Neutrophil (primary cell): ENCODE measurements at regions not wholly inside any gene's neighbourhood (a gene's known extent, or its start where the extent isn't known, plus 50 kb on each side); places are given as distances from the start of the nearest gene placed in this dataset.

Experiments used
- H3K27ac ChIP-seq: fragments of 200-600 bp; sonication (generic); 2 replicates; pipeline ENCODE4 v1.5.1; 2016; ENCODE audit warnings: mild to moderate bottlenecking, moderate library complexity
- H3K27me3 ChIP-seq: fragments of 200-600 bp; sonication (generic); 2 replicates; pipeline ENCODE4 v1.6.0; 2016; ENCODE audit warnings: mild to moderate bottlenecking
- H3K36me3 ChIP-seq: fragments of 200-600 bp; sonication (generic); 2 replicates; pipeline ENCODE4 v1.5.1; 2017
- H3K4me1 ChIP-seq, 2 experiments: fragments of 200-600 bp in 1 of 2; sonication (generic) in 1 of 2; 1 replicate in 1 of 2; 2 replicates in 1 of 2; pipeline versions ENCODE4 v1.5.1 to v1.6.1; 2013 to 2016; ENCODE audit warnings: low read depth in 1 of 2, low read length in 1 of 2, mild to moderate bottlenecking in 1 of 2, moderate library complexity in 1 of 2; ENCODE audit not compliant: control insufficient read depth in 1 of 2, insufficient read depth in 1 of 2
- H3K4me3 ChIP-seq, 2 experiments: fragments of 200-600 bp in 1 of 2; sonication (generic) in 1 of 2; 1 replicate in 1 of 2; 2 replicates in 1 of 2; pipeline ENCODE4 v1.5.1; 2013 to 2016; ENCODE audit warnings: low read depth in 1 of 2, low read length in 1 of 2, mild to moderate bottlenecking in 1 of 2, moderate library complexity in 1 of 2
- H3K9me3 ChIP-seq: fragments of 200-600 bp; sonication (generic); 2 replicates; pipeline ENCODE4 v1.5.1; 2016
- TF ChIP-seq, protein P1 (sequence below): fragments of 200-600 bp; sonication (generic); IDR thresholded peaks from 2 replicates; pipeline ENCODE4 v1.5.1; 2016; ENCODE audit warnings: antibody characterized with exemption

DNA sequence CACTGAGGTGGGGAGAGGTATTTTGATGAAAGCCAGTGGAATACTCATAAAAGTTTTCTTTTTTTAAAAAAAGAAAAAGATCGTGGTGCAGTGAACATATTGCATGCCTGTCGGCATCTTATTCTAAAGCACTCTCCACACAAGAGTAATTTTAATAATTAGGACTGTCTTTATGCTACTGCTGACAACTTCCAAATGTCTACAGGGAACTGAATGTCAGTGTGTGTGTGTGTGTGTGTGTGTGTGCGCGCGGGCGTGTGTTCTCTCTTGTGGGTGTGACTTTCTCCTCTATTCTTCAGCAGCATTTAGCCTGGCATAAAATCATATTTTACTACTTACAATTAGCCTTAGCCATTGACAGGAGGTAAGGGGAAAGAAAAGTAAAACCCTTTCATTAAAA lies 268.5 kb downstream of the C3orf38 start:
- Histone ChIP-seq H3K9me3 (no peaks in the 10 kb centered on the region), H3K36me3 (no peaks in the 10 kb centered on the region), H3K4me3 (no peak overlapping the region), H3K27me3 (no peaks in the 10 kb centered on the region), H3K27ac (no peak overlapping the region), H3K4me1 (no peaks in the 10 kb centered on the region)
- TF ChIP-seq, protein P1, sequence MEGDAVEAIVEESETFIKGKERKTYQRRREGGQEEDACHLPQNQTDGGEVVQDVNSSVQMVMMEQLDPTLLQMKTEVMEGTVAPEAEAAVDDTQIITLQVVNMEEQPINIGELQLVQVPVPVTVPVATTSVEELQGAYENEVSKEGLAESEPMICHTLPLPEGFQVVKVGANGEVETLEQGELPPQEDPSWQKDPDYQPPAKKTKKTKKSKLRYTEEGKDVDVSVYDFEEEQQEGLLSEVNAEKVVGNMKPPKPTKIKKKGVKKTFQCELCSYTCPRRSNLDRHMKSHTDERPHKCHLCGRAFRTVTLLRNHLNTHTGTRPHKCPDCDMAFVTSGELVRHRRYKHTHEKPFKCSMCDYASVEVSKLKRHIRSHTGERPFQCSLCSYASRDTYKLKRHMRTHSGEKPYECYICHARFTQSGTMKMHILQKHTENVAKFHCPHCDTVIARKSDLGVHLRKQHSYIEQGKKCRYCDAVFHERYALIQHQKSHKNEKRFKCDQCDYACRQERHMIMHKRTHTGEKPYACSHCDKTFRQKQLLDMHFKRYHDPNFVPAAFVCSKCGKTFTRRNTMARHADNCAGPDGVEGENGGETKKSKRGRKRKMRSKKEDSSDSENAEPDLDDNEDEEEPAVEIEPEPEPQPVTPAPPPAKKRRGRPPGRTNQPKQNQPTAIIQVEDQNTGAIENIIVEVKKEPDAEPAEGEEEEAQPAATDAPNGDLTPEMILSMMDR: no peak

DNA sequence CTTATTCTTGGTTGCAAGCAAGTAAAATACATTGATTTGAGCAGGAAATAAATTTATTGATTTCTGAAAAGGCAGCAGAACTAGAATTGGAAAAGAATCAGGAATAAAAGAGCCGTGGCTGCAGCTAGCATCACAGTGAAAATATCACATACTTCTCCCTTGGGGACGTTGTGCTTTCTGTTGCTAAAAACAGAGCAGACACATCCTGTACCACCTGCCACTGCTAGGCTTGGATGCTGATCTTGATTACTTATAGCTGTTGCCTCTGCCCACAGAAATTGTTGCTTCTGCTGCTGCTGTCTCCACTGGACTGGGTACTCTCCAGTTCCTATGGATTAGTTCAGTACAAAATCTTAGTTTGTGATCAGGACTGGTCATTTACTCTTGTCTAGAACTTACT lies 283.8 kb downstream of the C3orf38 start:
- H3K4me3 ChIP-seq: no peak overlapping the region
- no peaks in the 10 kb centered on the region for H3K27me3 ChIP-seq
- no peaks in the 10 kb centered on the region for H3K4me1 ChIP-seq
- no peaks in the 10 kb centered on the region for H3K36me3 ChIP-seq
- TF ChIP-seq, protein P1: no peak
- H3K9me3 ChIP-seq: no peaks in the 10 kb centered on the region
- no peak overlapping the region for H3K27ac ChIP-seq

DNA sequence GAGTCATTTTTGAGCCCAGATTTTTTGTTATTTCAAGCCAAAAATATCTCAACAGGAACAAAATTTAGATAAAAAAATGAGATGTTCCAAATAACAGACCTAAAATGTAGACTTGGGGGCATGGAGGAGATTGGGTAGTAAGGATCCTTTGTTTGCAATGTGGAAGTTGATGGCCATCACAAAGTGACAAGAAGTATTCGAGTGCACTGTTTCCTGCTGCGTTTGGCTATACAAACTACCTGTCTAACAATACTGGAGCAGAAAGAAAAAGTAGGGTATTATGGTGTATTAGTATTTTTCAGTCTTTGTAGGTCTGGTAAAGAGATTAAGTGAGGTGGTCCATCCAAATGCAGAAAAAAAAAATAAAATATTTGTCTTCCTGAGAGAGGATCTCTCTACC lies 284.2 kb downstream of the C3orf38 start:
- Histone ChIP-seq H3K27me3 (no peaks in the 10 kb centered on the region), H3K36me3 (no peaks in the 10 kb centered on the region)

DNA sequence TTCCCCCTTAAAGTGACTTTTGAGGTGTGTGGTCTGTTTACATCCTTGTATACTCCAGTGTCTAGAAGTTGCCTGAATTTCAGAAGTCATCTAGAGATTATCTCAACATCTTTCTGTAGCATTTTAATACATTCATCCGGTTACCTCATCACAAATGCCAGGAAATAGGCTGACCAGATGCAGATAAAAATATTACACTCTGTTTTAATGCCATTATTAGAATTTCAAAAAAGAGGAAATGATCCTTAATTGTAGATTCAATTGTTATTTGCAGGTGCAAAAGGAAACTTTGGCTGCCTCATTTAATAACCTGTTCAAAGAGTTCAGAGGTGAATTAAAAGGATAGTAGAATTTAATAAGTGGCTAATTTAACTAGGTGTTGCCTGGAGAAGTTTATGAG lies 290.9 kb downstream of the C3orf38 start:
- no peaks in the 10 kb centered on the region for H3K4me1 ChIP-seq
- no peak overlapping the region for H3K4me3 ChIP-seq
- H3K9me3 ChIP-seq: no peaks in the 10 kb centered on the region
- no peaks in the 10 kb centered on the region for H3K27me3 ChIP-seq
- H3K27ac ChIP-seq: no peak overlapping the region
- TF ChIP-seq, protein P1: no peak
- H3K36me3 ChIP-seq: no peaks in the 10 kb centered on the region

More for the DNA sequence above, 284.2 kb downstream of the C3orf38 start:
- Histone ChIP-seq H3K4me1 (no peaks in the 10 kb centered on the region), H3K9me3 (no peaks in the 10 kb centered on the region), H3K27ac (no peak overlapping the region), H3K4me3 (no peak overlapping the region)
- TF ChIP-seq, protein P1: no peak

DNA sequence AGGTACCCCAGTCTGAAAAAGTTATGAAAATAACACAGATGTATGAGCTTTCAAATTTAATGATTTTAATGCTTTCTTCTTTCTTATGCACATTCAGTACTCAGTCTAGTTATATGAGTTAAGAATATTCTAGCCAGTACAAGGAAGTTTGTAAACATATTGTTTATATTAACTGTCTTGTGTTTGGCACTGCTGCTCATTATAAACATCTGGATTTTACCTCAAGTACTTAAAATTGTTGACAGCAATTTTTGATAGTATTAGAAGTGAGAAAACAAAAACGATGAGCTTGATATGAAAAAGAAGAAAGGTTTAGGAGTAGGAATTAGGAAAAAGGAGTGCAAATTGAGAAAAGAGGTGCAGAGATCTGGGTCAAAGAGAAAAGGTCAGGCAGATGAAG lies 293.3 kb downstream of the C3orf38 start:
- no peaks in the 10 kb centered on the region for H3K9me3 ChIP-seq
- H3K4me3 ChIP-seq: no peak overlapping the region
- no peaks in the 10 kb centered on the region for H3K36me3 ChIP-seq
- no peaks in the 10 kb centered on the region for H3K4me1 ChIP-seq
- H3K27ac ChIP-seq: no peak overlapping the region
- TF ChIP-seq, protein P1: no peak
- H3K27me3 ChIP-seq: no peaks in the 10 kb centered on the region

DNA sequence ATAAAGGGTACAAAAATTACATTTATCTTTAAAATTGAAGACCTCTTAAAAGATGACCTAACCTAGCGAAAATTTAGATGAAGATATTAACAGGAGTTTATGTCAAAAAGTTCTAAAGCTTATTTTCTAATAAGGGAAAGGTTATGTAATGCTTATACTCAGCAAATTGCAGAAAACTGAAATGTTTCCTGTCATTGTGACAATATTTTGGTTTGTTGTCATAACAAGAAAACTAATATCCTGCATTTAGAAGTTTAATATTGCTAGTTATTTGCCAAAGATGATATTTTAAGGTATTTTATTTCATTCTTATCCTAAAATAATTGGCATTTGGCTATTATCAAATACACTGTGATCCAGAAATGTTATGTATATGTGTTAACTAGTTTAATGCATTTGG lies 294.5 kb downstream of the C3orf38 start:
- Histone ChIP-seq H3K4me1 (no peaks in the 10 kb centered on the region), H3K9me3 (no peaks in the 10 kb centered on the region), H3K27me3 (no peaks in the 10 kb centered on the region), H3K4me3 (no peak overlapping the region), H3K36me3 (no peaks in the 10 kb centered on the region), H3K27ac (no peak overlapping the region)
- TF ChIP-seq, protein P1: no peak
